ENCODE measurements at regions not wholly inside any gene's neighbourhood (a gene's known extent, or its start where the extent isn't known, plus 50 kb on each side); places are given as distances from the start of the nearest gene placed in this dataset.

DNA sequence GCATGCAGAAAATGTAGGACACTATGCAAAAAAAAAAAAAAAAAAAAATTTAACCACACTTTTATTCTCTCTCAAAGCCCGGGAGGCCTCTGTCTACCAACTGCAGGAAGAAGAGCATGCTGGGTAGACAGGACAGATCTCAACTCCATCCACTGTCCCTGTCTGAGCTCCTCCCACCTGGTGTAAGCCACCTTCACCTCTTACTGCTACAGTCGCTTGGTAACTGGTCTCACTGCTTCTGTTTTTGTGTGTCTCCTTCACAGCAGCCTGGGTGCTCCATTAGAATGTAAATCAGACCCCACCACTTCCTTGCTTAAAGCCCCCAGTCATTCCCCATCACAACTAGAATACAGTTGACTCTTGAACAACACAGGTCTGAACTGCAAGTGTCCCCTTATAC, 115.1 kb upstream of the PROK2 start:
- TF ChIP-seq, protein P1, sequence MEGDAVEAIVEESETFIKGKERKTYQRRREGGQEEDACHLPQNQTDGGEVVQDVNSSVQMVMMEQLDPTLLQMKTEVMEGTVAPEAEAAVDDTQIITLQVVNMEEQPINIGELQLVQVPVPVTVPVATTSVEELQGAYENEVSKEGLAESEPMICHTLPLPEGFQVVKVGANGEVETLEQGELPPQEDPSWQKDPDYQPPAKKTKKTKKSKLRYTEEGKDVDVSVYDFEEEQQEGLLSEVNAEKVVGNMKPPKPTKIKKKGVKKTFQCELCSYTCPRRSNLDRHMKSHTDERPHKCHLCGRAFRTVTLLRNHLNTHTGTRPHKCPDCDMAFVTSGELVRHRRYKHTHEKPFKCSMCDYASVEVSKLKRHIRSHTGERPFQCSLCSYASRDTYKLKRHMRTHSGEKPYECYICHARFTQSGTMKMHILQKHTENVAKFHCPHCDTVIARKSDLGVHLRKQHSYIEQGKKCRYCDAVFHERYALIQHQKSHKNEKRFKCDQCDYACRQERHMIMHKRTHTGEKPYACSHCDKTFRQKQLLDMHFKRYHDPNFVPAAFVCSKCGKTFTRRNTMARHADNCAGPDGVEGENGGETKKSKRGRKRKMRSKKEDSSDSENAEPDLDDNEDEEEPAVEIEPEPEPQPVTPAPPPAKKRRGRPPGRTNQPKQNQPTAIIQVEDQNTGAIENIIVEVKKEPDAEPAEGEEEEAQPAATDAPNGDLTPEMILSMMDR (IDR thresholded peaks at IDR 0.05), result no peak
- TF ChIP-seq POLR2A (IDR thresholded peaks at IDR 0.05), result no peak
- TF ChIP-seq POLR2AphosphoS5 (IDR thresholded peaks at IDR 0.05), result no peak

All from transverse colon (tissue), 4 donors.